ENCODE measurements at regions not wholly inside any gene's neighbourhood (a gene's known extent, or its start where the extent isn't known, plus 50 kb on each side); places are given as distances from the start of the nearest gene placed in this dataset.

GRCh38 chr1:213678753-213679152, 309.0 kb upstream of the PROX1 start:
- Mint-ChIP-seq H3K4me3 (no peak overlapping the region), H3K9me3 (peaks cover 5% of the 10 kb centered on the region), H3K27me3 (ENCODE audit: low read depth) (no peaks in the 10 kb centered on the region), H3K4me1 (ENCODE audit: low read depth) (no peaks in the 10 kb centered on the region), H3K36me3 (ENCODE audit: low read depth) (no peaks in the 10 kb centered on the region), H3K27ac (no peak overlapping the region)
- CTCF ChIA-PET, result no interaction called here
- intact Hi-C loops (cut with micrococcal nuclease), result no loop called here
- DNase-seq, result no peak

- Mint-ChIP-seq H3K27me3 (ENCODE audit: low read depth) (no peaks in the 10 kb centered on the region), H3K4me3 (no peak overlapping the region), H3K4me1 (ENCODE audit: low read depth) (no peaks in the 10 kb centered on the region), H3K9me3 (peaks cover 5% of the 10 kb centered on the region), H3K36me3 (ENCODE audit: low read depth) (no peaks in the 10 kb centered on the region), H3K27ac (no peak overlapping the region)
- no peak for DNase-seq
- CTCF ChIA-PET, result no interaction called here
- intact Hi-C loops (cut with micrococcal nuclease), result no loop called here
These were observed 308.6 kb upstream of the PROX1 start for GRCh38 chr1:213679153-213679552.

- no peaks in the 10 kb centered on the region for H3K36me3 Mint-ChIP-seq (ENCODE audit: low read depth)
- intact Hi-C loops (cut with micrococcal nuclease), result no loop called here
- no peaks in the 10 kb centered on the region for H3K27me3 Mint-ChIP-seq (ENCODE audit: low read depth)
- H3K9me3 Mint-ChIP-seq, result no peaks in the 10 kb centered on the region
- DNase-seq, result no peak
- H3K27ac Mint-ChIP-seq, result no peak overlapping the region
- H3K4me3 Mint-ChIP-seq, result no peak overlapping the region
- H3K4me1 Mint-ChIP-seq (ENCODE audit: low read depth), result no peaks in the 10 kb centered on the region
- CTCF ChIA-PET, result interaction anchor here (0.6 kb wide), 1 partner anchor 170 kb away, joined by 4 read pairs; no protein-coding TSS in a partner anchor
These were observed 307.0 kb upstream of the PROX1 start for GRCh38 chr1:213680677-213681325.

GRCh38 chr1:213681788-213682340, 305.9 kb upstream of the PROX1 start:
- intact Hi-C loops (cut with micrococcal nuclease), result no loop called here
- no peak for DNase-seq
- no peaks in the 10 kb centered on the region for H3K9me3 Mint-ChIP-seq
- no peak overlapping the region for H3K27ac Mint-ChIP-seq
- H3K36me3 Mint-ChIP-seq (ENCODE audit: low read depth), result no peaks in the 10 kb centered on the region
- H3K27me3 Mint-ChIP-seq (ENCODE audit: low read depth), result no peaks in the 10 kb centered on the region
- no peaks in the 10 kb centered on the region for H3K4me1 Mint-ChIP-seq (ENCODE audit: low read depth)
- H3K4me3 Mint-ChIP-seq, result no peak overlapping the region
- CTCF ChIA-PET, result no interaction called here

- Mint-ChIP-seq H3K27me3 (ENCODE audit: low read depth) (no peaks in the 10 kb centered on the region), H3K4me1 (ENCODE audit: low read depth) (peaks cover 5% of the 10 kb centered on the region), H3K4me3 (no peak overlapping the region), H3K36me3 (ENCODE audit: low read depth) (no peaks in the 10 kb centered on the region), H3K9me3 (no peaks in the 10 kb centered on the region), H3K27ac (no peak overlapping the region)
- intact Hi-C loops (cut with micrococcal nuclease), result no loop called here
- CTCF ChIA-PET, result no interaction called here
- DNase-seq, result no peak
These were observed 304.2 kb upstream of the PROX1 start for GRCh38 chr1:213683529-213683928.

GRCh38 chr1:213684454-213684853, 303.3 kb upstream of the PROX1 start:
- H3K27ac Mint-ChIP-seq, result no peak overlapping the region
- H3K9me3 Mint-ChIP-seq, result no peaks in the 10 kb centered on the region
- peaks cover 7% of the 10 kb centered on the region for H3K4me1 Mint-ChIP-seq (ENCODE audit: low read depth)
- CTCF ChIA-PET, result interaction anchor here (0.6 kb wide), 1 partner anchor 389 kb away, joined by 3 read pairs; no protein-coding TSS in a partner anchor
- DNase-seq, result no peak
- H3K27me3 Mint-ChIP-seq (ENCODE audit: low read depth), result no peaks in the 10 kb centered on the region
- no peak overlapping the region for H3K4me3 Mint-ChIP-seq
- H3K36me3 Mint-ChIP-seq (ENCODE audit: low read depth), result no peaks in the 10 kb centered on the region
- intact Hi-C loops (cut with micrococcal nuclease), result no loop called here

- no peaks in the 10 kb centered on the region for H3K9me3 Mint-ChIP-seq
- no peaks in the 10 kb centered on the region for H3K27me3 Mint-ChIP-seq (ENCODE audit: low read depth)
- intact Hi-C loops (cut with micrococcal nuclease), result no loop called here
- H3K27ac Mint-ChIP-seq, result no peak overlapping the region
- CTCF ChIA-PET, result interaction anchor here (0.7 kb wide), 1 partner anchor 103 kb away, joined by 3 read pairs; no protein-coding TSS in a partner anchor
- no peak overlapping the region for H3K4me3 Mint-ChIP-seq
- no peaks in the 10 kb centered on the region for H3K36me3 Mint-ChIP-seq (ENCODE audit: low read depth)
- H3K4me1 Mint-ChIP-seq (ENCODE audit: low read depth), result peaks cover 7% of the 10 kb centered on the region
- no peak for DNase-seq
These were observed 301.7 kb upstream of the PROX1 start for GRCh38 chr1:213685992-213686582.

- intact Hi-C loops (cut with micrococcal nuclease), result no loop called here
- no peaks in the 10 kb centered on the region for H3K36me3 Mint-ChIP-seq (ENCODE audit: low read depth)
- no peak overlapping the region for H3K4me3 Mint-ChIP-seq
- H3K27ac Mint-ChIP-seq, result no peak overlapping the region
- H3K9me3 Mint-ChIP-seq, result no peaks in the 10 kb centered on the region
- DNase-seq, result no peak
- CTCF ChIA-PET, result no interaction called here
- no peaks in the 10 kb centered on the region for H3K27me3 Mint-ChIP-seq (ENCODE audit: low read depth)
- H3K4me1 Mint-ChIP-seq (ENCODE audit: low read depth), result peaks cover 7% of the 10 kb centered on the region
These were observed 300.8 kb upstream of the PROX1 start for GRCh38 chr1:213686983-213687382.

GRCh38 chr1:213687832-213688231, 299.9 kb upstream of the PROX1 start:
- CTCF ChIA-PET, result no interaction called here
- intact Hi-C loops (cut with micrococcal nuclease), result no loop called here
- no peak overlapping the region for H3K27ac Mint-ChIP-seq
- H3K4me3 Mint-ChIP-seq, result no peak overlapping the region
- H3K36me3 Mint-ChIP-seq (ENCODE audit: low read depth), result no peaks in the 10 kb centered on the region
- H3K4me1 Mint-ChIP-seq (ENCODE audit: low read depth), result peaks cover 7% of the 10 kb centered on the region
- H3K27me3 Mint-ChIP-seq (ENCODE audit: low read depth), result no peaks in the 10 kb centered on the region
- no peak for DNase-seq
- H3K9me3 Mint-ChIP-seq, result no peaks in the 10 kb centered on the region

GRCh38 chr1:213688655-213689054, 299.1 kb upstream of the PROX1 start:
- Mint-ChIP-seq H3K27me3 (ENCODE audit: low read depth) (no peaks in the 10 kb centered on the region), H3K27ac (no peak overlapping the region), H3K9me3 (no peaks in the 10 kb centered on the region), H3K4me1 (ENCODE audit: low read depth) (peaks cover 7% of the 10 kb centered on the region), H3K4me3 (no peak overlapping the region), H3K36me3 (ENCODE audit: low read depth) (no peaks in the 10 kb centered on the region)
- DNase-seq, result no peak
- intact Hi-C loops (cut with micrococcal nuclease), result no loop called here
- CTCF ChIA-PET, result no interaction called here

GRCh38 chr1:213689260-213689659, 298.5 kb upstream of the PROX1 start:
- Mint-ChIP-seq H3K4me3 (no peak overlapping the region), H3K36me3 (ENCODE audit: low read depth) (no peaks in the 10 kb centered on the region), H3K27me3 (ENCODE audit: low read depth) (no peaks in the 10 kb centered on the region), H3K4me1 (ENCODE audit: low read depth) (peaks cover 7% of the 10 kb centered on the region), H3K9me3 (no peaks in the 10 kb centered on the region), H3K27ac (no peak overlapping the region)
- intact Hi-C loops (cut with micrococcal nuclease), result no loop called here
- peak; percentile 30 for DNase-seq
- CTCF ChIA-PET, result no interaction called here

- CTCF ChIA-PET, result no interaction called here
- H3K9me3 Mint-ChIP-seq, result no peaks in the 10 kb centered on the region
- H3K4me1 Mint-ChIP-seq (ENCODE audit: low read depth), result peaks cover 7% of the 10 kb centered on the region
- no peak overlapping the region for H3K27ac Mint-ChIP-seq
- intact Hi-C loops (cut with micrococcal nuclease), result no loop called here
- no peaks in the 10 kb centered on the region for H3K27me3 Mint-ChIP-seq (ENCODE audit: low read depth)
- no peaks in the 10 kb centered on the region for H3K36me3 Mint-ChIP-seq (ENCODE audit: low read depth)
- no peak for DNase-seq
- H3K4me3 Mint-ChIP-seq, result no peak overlapping the region
These were observed 297.3 kb upstream of the PROX1 start for GRCh38 chr1:213690341-213690917.

GRCh38 chr1:213692321-213692720, 295.5 kb upstream of the PROX1 start:
- Mint-ChIP-seq H3K9me3 (no peaks in the 10 kb centered on the region), H3K36me3 (ENCODE audit: low read depth) (no peaks in the 10 kb centered on the region), H3K4me1 (ENCODE audit: low read depth) (peaks cover 7% of the 10 kb centered on the region), H3K27me3 (ENCODE audit: low read depth) (no peaks in the 10 kb centered on the region), H3K27ac (no peak overlapping the region), H3K4me3 (no peak overlapping the region)
- CTCF ChIA-PET, result no interaction called here
- intact Hi-C loops (cut with micrococcal nuclease), result no loop called here
- DNase-seq, result no peak
